NCI-H1436 (cell line): ENCODE measurements at regions not wholly inside any gene's neighbourhood (a gene's known extent, or its start where the extent isn't known, plus 50 kb on each side); places are given as distances from the start of the nearest gene placed in this dataset.

Source experiments
- DNase-seq: peaks from one replicate; lab custom pipeline; 2025; lab: John Stamatoyannopoulos, UW

DNA sequence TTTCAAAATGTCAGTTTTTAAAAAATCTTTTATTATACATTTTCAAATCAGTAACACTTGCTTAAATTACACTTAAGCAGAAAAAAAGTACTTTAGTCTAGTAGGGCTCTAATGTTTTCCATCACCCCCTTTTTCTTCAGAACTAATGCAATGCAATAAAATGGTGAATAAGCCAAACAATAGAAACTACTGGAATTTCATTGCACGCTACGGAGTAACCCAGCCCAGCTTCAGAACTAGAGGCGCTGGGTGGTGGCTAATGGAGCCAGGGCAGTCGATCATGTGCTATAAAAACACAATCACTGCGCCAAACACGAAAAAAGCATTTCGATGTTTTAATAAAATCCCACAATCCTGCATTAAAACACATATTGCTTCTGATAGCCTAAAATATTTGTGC, 59.9 kb upstream of the ODAD2 start:
- no peak for DNase-seq

GRCh38 chr10:28054228-28054860, 55.5 kb upstream of the ODAD2 start:
- DNase-seq: no peak

GRCh38 chr10:28049286-28049685, 50.4 kb upstream of the ODAD2 start:
- DNase-seq: no peak
